T-cell (primary cell): ENCODE measurements at regions not wholly inside any gene's neighbourhood (a gene's known extent, or its start where the extent isn't known, plus 50 kb on each side); places are given as distances from the start of the nearest gene placed in this dataset.

Experiments used
- ATAC-seq, 4 experiments: fragments of 200-7000 bp in 3 of 4; fragments of 150-1000 bp in 1 of 4; cut with Tn5 transposase; replicated peaks in 1 of 4; 1 replicate in 3 of 4; 2 replicates in 1 of 4; pipeline ENCODE4 v1.10.0; 2021; ENCODE audit warnings: moderate library complexity in 3 of 4, mild to moderate bottlenecking in 2 of 4, moderate number of reproducible peaks in 1 of 4
- CTCF ChIA-PET, 2 donors: fragments of 300-600 bp; sonication (Branson Sonifier 250); formaldehyde crosslinking; loops; one replicate each; lab custom pipeline; 2022; ENCODE audit warnings: antibody characterized with exemption in 2 of 2; lab: Charles Lee
- POLR2A ChIA-PET, 2 donors: fragments of 300-600 bp; sonication (Branson Sonifier 250); formaldehyde crosslinking; loops; one replicate each; lab custom pipeline; 2022; ENCODE audit warnings: antibody characterized with exemption in 2 of 2; lab: Charles Lee
- DNase-seq, 35 experiments: peaks; one replicate each; pipeline versions ENCODE4 v3.0.0 to v3.0.0-alpha.2; 2013 to 2023
- H3K27ac ChIP-seq: one replicate; pipeline ENCODE4 v1.5.1; 2013; ENCODE audit warnings: low read length
- H3K27me3 ChIP-seq, 2 experiments: replicated peaks in 1 of 2; 1 replicate in 1 of 2; 2 replicates in 1 of 2; pipeline versions ENCODE4 v1.6.1 to v1.7.0; 2013; ENCODE audit warnings: low read length in 1 of 2, mixed read lengths in 1 of 2; ENCODE audit not compliant: control insufficient read depth in 2 of 2, insufficient read depth in 2 of 2; ENCODE audit errors: extremely low read depth in 1 of 2
- H3K36me3 ChIP-seq, 2 donors: 1 replicate in 1 of 2; 2 replicates in 1 of 2; pipeline versions ENCODE4 v1.6.1 to v1.7.0; 2013; ENCODE audit warnings: low read length in 1 of 2; ENCODE audit not compliant: control insufficient read depth in 2 of 2, insufficient read depth in 1 of 2; ENCODE audit errors: extremely low read depth in 1 of 2
- H3K4me1 ChIP-seq, 2 experiments: 1 replicate in 1 of 2; 2 replicates in 1 of 2; pipeline versions ENCODE4 v1.6.1 to v1.7.0; 2013; ENCODE audit warnings: low read length in 2 of 2, mixed read lengths in 1 of 2; ENCODE audit not compliant: insufficient read depth in 2 of 2, control insufficient read depth in 1 of 2; ENCODE audit errors: extremely low read depth in 1 of 2
- H3K4me3 ChIP-seq, 2 donors: 1 replicate in 1 of 2; 2 replicates in 1 of 2; pipeline versions ENCODE4 v1.5.1 to v1.7.0; 2013; ENCODE audit warnings: mild to moderate bottlenecking in 2 of 2, low read length in 1 of 2, moderate library complexity in 1 of 2; ENCODE audit not compliant: control insufficient read depth in 1 of 2; ENCODE audit errors: extremely low read depth in 1 of 2
- H3K9me3 ChIP-seq: 2 replicates; pipeline ENCODE4 v1.7.0; 2013
- H3K27ac Mint-ChIP-seq, 2 donors: one replicate each; pipeline ENCODE4 v1.8.0; 2020 to 2021; ENCODE audit warnings: mild to moderate bottlenecking in 2 of 2, mixed read lengths in 2 of 2
- H3K27me3 Mint-ChIP-seq, 2 donors: one replicate each; pipeline ENCODE4 v1.8.0; 2021 to 2022; ENCODE audit warnings: mixed read lengths in 2 of 2
- H3K36me3 Mint-ChIP-seq: one replicate; pipeline ENCODE4 v1.8.0; 2021; ENCODE audit warnings: mixed read lengths
- H3K4me1 Mint-ChIP-seq, 3 donors: one replicate each; pipeline ENCODE4 v1.8.0; 2020 to 2022; ENCODE audit warnings: mixed read lengths in 3 of 3, mild to moderate bottlenecking in 1 of 3
- H3K4me3 Mint-ChIP-seq, 3 donors: one replicate each; pipeline ENCODE4 v1.8.0; 2020 to 2022; ENCODE audit warnings: mild to moderate bottlenecking in 3 of 3, mixed read lengths in 3 of 3, moderate library complexity in 3 of 3
- H3K9me3 Mint-ChIP-seq, 3 donors: one replicate each; pipeline ENCODE4 v1.8.0; 2020 to 2022; ENCODE audit warnings: mixed read lengths in 3 of 3
- WGBS: methylation state at CpG from one replicate; pipeline ENCODE4 v1.1.5; 2013; ENCODE audit warnings: missing lambda C conversion rate; ENCODE audit not compliant: insufficient coverage; 5-methylcytosine and 5-hydroxymethylcytosine counted together

DNA sequence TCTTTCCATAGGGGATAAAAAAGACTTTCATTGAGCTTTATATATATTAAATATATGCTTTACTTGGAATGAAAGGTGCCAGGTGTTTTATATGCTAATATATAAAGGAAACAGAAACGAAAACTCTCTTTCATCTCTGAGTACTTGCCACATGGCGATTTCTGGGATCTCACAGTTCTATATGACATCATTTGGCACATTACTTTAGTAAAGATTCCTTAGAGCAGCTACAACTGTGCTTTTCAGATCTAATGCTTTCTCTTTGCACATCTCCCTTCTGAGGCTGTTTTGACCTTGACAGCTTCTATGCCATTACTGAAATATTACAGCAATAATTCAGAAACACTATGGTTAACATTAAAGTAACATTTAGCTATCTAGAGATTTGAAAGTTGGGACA, 1082.9 kb upstream of the CDH2 start:
- peaks cover 19 to 34% (median 30%) of the 10 kb centered on the region in 3 donors for H3K9me3 Mint-ChIP-seq
- Histone ChIP-seq H3K36me3 (no peaks in the 10 kb centered on the region), H3K4me3 (no peak overlapping the region), H3K27ac (no peak overlapping the region), H3K27me3 (no peaks in the 10 kb centered on the region), H3K9me3 (no peaks in the 10 kb centered on the region), H3K4me1 (no peaks in the 10 kb centered on the region)
- no peaks in the 10 kb centered on the region for H3K27me3 Mint-ChIP-seq
- ChIA-PET CTCF (interaction anchor here in 1 of 2 donors (0.6 kb wide), 1 partner anchor 121 kb away, joined by 3 read pairs; no protein-coding TSS in a partner anchor), POLR2A (no interaction called here)
- H3K4me3 Mint-ChIP-seq = no peak overlapping the region
- no peak overlapping the region for H3K27ac Mint-ChIP-seq
- no CpG with 5 or more reads among the region's 2 CpGs for WGBS
- H3K4me1 Mint-ChIP-seq = no peaks in the 10 kb centered on the region
- ATAC-seq (no peak), DNase-seq (no peak)
- no peaks in the 10 kb centered on the region for H3K36me3 Mint-ChIP-seq

DNA sequence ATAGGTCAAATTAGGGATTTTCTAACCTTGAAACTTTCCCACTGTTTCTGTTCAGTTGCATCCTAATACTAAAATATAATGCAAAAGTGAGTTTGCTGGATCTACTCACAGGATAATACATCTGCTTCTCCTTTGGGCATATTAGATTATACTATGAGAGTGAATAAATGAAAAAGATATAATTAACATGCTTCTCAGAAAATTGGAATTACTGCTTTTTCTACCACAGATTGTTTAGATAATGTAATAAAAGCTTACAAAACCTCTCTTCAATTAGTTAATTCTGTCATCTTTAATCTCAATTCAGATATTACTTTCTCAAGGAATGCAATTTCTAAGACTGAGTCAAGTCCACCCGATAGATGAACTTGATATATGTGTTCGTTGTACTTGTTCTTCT, 1077.2 kb upstream of the CDH2 start:
- DNase-seq (no peak), ATAC-seq (no peak)
- Mint-ChIP-seq H3K36me3 (no peaks in the 10 kb centered on the region), H3K4me3 (no peak overlapping the region), H3K9me3 (peaks cover 11 to 25% (median 18%) of the 10 kb centered on the region in 3 donors), H3K4me1 (no peaks in the 10 kb centered on the region), H3K27ac (no peak overlapping the region), H3K27me3 (no peaks in the 10 kb centered on the region)
- Histone ChIP-seq H3K36me3 (no peaks in the 10 kb centered on the region), H3K27ac (no peak overlapping the region), H3K4me3 (no peak overlapping the region), H3K4me1 (no peaks in the 10 kb centered on the region), H3K27me3 (no peaks in the 10 kb centered on the region), H3K9me3 (no peaks in the 10 kb centered on the region)
- ChIA-PET CTCF (no interaction called here), POLR2A (no interaction called here)
- no CpG with 5 or more reads among the region's 2 CpGs for WGBS

GRCh38 chr18:29251681-29252080, 1074.8 kb upstream of the CDH2 start:
- Mint-ChIP-seq H3K36me3 (no peaks in the 10 kb centered on the region), H3K9me3 (peaks cover 14 to 35% (median 18%) of the 10 kb centered on the region in 3 donors), H3K27ac (no peak overlapping the region), H3K4me1 (no peaks in the 10 kb centered on the region), H3K27me3 (no peaks in the 10 kb centered on the region), H3K4me3 (no peak overlapping the region)
- Histone ChIP-seq H3K36me3 (no peaks in the 10 kb centered on the region), H3K4me3 (no peak overlapping the region), H3K27ac (no peak overlapping the region), H3K9me3 (no peaks in the 10 kb centered on the region), H3K27me3 (no peaks in the 10 kb centered on the region), H3K4me1 (no peaks in the 10 kb centered on the region)
- ChIA-PET POLR2A (no interaction called here), CTCF (no interaction called here)
- no peak for DNase-seq
- WGBS = 17% methylated on average over 1 of the region's 1 CpG
- no peak for ATAC-seq

GRCh38 chr18:29250843-29251242, 1073.9 kb upstream of the CDH2 start:
- Histone ChIP-seq H3K9me3 (no peaks in the 10 kb centered on the region), H3K27me3 (no peaks in the 10 kb centered on the region), H3K4me1 (no peaks in the 10 kb centered on the region), H3K27ac (no peak overlapping the region), H3K36me3 (no peaks in the 10 kb centered on the region), H3K4me3 (no peak overlapping the region)
- H3K9me3 Mint-ChIP-seq = peaks cover 6 to 32% (median 18%) of the 10 kb centered on the region in 3 donors
- DNase-seq = no peak
- no peak overlapping the region for H3K4me3 Mint-ChIP-seq
- H3K4me1 Mint-ChIP-seq = no peaks in the 10 kb centered on the region
- H3K27ac Mint-ChIP-seq = no peak overlapping the region
- ChIA-PET POLR2A (no interaction called here), CTCF (no interaction called here)
- H3K36me3 Mint-ChIP-seq = no peaks in the 10 kb centered on the region
- no peak for ATAC-seq
- no peaks in the 10 kb centered on the region for H3K27me3 Mint-ChIP-seq

DNA sequence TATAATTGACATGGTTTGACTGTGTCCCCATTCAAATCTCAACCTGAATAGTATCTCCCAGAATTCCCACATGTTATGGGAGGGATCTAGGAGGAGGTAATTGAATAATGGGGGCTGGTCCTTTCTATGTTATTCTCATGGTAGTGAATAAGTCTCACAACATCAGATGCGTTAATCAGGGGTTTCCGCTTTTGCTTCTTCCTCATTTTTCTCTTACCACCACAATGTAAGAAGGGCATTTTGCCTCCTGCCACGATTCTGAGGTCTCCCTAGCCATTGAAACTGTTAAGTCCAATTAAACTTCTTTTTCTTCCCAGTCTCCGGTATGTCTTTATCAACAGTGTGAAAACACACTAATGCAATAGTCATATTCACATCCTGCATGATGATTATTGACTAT, 1073.3 kb upstream of the CDH2 start:
- Mint-ChIP-seq H3K36me3 (no peaks in the 10 kb centered on the region), H3K27me3 (no peaks in the 10 kb centered on the region), H3K9me3 (peaks cover 6 to 32% (median 18%) of the 10 kb centered on the region in 3 donors), H3K27ac (no peak overlapping the region), H3K4me3 (no peak overlapping the region), H3K4me1 (no peaks in the 10 kb centered on the region)
- DNase-seq (no peak), ATAC-seq (no peak)
- Histone ChIP-seq H3K36me3 (no peaks in the 10 kb centered on the region), H3K4me1 (no peaks in the 10 kb centered on the region), H3K27me3 (no peaks in the 10 kb centered on the region), H3K27ac (no peak overlapping the region), H3K4me3 (no peak overlapping the region), H3K9me3 (no peaks in the 10 kb centered on the region)
- 40% methylated on average over 2 of the region's 4 CpGs for WGBS
- CTCF ChIA-PET = no interaction called here
- POLR2A ChIA-PET = no interaction called here

DNA sequence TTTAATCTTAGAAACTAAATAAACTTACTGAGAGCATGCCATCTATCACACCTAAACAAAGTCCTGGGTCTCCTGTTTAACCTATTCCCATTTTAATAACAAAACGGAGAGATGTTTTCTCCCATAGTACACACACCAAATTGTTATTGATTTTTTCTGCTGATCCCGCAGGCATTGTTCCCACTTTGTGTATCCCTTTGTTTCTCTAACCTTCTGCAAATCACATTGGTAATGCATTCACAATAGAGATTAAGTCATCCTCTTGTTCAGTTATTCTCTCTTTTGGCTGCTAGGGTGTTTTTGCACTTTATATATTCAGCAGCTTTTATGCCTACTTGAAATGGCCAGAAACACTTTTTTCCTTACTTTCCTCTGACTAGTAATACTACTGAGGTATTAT, 1071.9 kb upstream of the CDH2 start:
- Mint-ChIP-seq H3K36me3 (no peaks in the 10 kb centered on the region), H3K4me1 (no peaks in the 10 kb centered on the region), H3K27me3 (no peaks in the 10 kb centered on the region), H3K27ac (no peak overlapping the region), H3K9me3 (peaks cover 6 to 32% (median 18%) of the 10 kb centered on the region in 3 donors), H3K4me3 (no peak overlapping the region)
- no peak for DNase-seq
- H3K4me3 ChIP-seq = no peak overlapping the region
- H3K27me3 ChIP-seq = no peaks in the 10 kb centered on the region
- WGBS = no CpG with 5 or more reads among the region's 2 CpGs
- CTCF ChIA-PET = no interaction called here
- H3K36me3 ChIP-seq = no peaks in the 10 kb centered on the region
- H3K27ac ChIP-seq = no peak overlapping the region
- ATAC-seq = no peak
- H3K9me3 ChIP-seq = no peaks in the 10 kb centered on the region
- POLR2A ChIA-PET = no interaction called here
- no peaks in the 10 kb centered on the region for H3K4me1 ChIP-seq

DNA sequence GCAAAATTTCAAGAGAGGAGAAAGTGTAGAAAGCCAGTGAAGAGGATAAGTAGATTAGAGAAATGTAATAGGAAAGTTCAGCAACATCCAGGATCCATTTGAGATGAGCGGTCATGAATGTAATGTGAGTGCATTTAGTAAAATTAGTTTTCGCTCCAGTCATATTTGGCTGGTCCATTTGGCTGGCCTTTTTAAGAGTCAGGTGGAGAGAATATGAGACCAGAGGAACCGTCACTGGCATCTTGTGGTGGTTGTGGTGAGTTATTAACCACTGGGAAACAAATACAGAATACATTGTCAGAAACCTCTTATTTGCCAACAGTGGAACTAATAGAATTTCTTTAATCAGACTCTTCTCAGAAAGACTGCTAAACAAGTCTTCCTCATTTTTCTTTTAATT, 1064.3 kb upstream of the CDH2 start:
- ChIA-PET CTCF (no interaction called here), POLR2A (no interaction called here)
- no peaks in the 10 kb centered on the region for H3K4me1 ChIP-seq
- no peaks in the 10 kb centered on the region for H3K27me3 ChIP-seq
- no peaks in the 10 kb centered on the region for H3K36me3 ChIP-seq
- WGBS = 100% methylated on average over 1 of the region's 3 CpGs
- ATAC-seq (no peak), DNase-seq (no peak)
- Mint-ChIP-seq H3K4me1 (no peaks in the 10 kb centered on the region), H3K27me3 (no peaks in the 10 kb centered on the region), H3K9me3 (peaks cover 10 to 33% (median 25%) of the 10 kb centered on the region in 3 donors), H3K36me3 (no peaks in the 10 kb centered on the region), H3K4me3 (no peak overlapping the region), H3K27ac (no peak overlapping the region)
- no peaks in the 10 kb centered on the region for H3K9me3 ChIP-seq
- no peak overlapping the region for H3K4me3 ChIP-seq
- no peak overlapping the region for H3K27ac ChIP-seq
